ENCODE measurements at regions not wholly inside any gene's neighbourhood (a gene's known extent, or its start where the extent isn't known, plus 50 kb on each side); places are given as distances from the start of the nearest gene placed in this dataset.
"Not testable (repeated sequence)": the region's sequence is repeated elsewhere in the genome, so short reads cannot be mapped to it uniquely, and the experiment has no call there.

DNA sequence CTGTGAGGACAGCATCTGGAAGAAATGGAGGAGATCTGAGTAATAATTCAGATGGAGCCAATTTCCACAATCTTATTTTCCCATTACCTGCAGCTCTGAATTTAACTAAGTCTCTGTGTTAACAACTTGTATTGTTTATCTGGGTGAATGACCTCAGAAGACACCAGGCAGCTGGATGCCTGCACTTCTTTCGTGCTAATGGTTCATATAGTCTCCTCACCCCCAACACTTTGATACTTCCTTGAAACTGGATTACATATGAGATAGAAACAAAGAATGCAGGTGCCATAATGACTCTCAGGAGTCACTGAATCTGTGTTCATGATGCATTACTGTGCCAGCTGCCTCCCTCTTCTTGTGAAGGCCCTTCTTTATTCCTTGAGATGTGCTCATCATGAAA is 125.6 kb upstream of the VPREB1 start:
- no peak overlapping the region for H3K4me3 ChIP-seq
- no peak overlapping the region for H3K27ac ChIP-seq
- intact Hi-C loops (cut with DNase I): no loop called here
- DNase-seq (no peak), ATAC-seq (no peak)
- H3K9me3 ChIP-seq: no peaks in the 10 kb centered on the region
- H3K27me3 ChIP-seq: no peaks in the 10 kb centered on the region
- H3K36me3 ChIP-seq: no peaks in the 10 kb centered on the region
- no peak for TF ChIP-seq POLR2A (IDR thresholded peaks at IDR 0.05)
- TF ChIP-seq, protein P1, sequence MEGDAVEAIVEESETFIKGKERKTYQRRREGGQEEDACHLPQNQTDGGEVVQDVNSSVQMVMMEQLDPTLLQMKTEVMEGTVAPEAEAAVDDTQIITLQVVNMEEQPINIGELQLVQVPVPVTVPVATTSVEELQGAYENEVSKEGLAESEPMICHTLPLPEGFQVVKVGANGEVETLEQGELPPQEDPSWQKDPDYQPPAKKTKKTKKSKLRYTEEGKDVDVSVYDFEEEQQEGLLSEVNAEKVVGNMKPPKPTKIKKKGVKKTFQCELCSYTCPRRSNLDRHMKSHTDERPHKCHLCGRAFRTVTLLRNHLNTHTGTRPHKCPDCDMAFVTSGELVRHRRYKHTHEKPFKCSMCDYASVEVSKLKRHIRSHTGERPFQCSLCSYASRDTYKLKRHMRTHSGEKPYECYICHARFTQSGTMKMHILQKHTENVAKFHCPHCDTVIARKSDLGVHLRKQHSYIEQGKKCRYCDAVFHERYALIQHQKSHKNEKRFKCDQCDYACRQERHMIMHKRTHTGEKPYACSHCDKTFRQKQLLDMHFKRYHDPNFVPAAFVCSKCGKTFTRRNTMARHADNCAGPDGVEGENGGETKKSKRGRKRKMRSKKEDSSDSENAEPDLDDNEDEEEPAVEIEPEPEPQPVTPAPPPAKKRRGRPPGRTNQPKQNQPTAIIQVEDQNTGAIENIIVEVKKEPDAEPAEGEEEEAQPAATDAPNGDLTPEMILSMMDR (IDR thresholded peaks at IDR 0.05): no peak
- WGBS (ENCODE audit: insufficient coverage, low coverage, low lambda C conversion rate, missing lambda C conversion rate): 77% methylated on average over 1 of the region's 1 CpG
- H3K4me1 ChIP-seq: no peaks in the 10 kb centered on the region

DNA sequence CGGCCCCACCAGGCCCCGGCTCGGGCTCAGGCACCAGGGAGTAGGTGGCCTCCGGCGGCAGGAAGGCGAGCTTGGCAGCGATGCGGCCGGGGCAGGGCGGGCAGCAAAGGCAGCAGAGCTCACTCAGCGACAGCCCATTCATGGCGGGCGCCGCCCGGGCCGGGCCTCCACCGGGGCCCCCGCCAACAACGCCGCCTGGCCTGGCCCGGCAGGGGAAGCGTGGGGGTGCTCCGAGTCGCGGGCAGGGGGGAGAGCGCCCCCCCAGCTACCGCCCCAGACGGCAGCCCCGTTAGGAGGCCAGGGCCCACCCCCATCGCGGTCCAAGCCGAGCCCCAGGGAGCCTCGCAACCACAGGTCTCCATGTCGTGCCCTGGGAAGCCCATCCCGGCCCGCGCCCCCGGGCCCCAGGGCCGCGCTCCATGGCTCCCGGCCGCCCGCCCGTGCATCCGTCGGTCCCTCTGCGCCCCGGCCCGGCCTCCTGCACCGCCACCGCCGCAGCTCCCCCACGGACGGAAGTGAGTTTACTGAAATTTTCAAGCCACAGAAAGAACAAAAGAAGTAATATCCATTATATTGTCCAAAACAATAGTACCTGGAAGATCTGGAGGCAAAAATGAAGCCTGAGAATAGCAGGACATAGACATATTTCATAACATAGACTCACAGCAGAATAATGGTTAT is 126.6 kb upstream of the VPREB1 start:
- H3K9me3 ChIP-seq; H3K27me3 ChIP-seq; H3K4me1 ChIP-seq; H3K4me3 ChIP-seq; H3K27ac ChIP-seq; H3K36me3 ChIP-seq; DNase-seq; ATAC-seq; intact Hi-C loops (cut with DNase I): not testable (repeated sequence)
- WGBS (ENCODE audit: insufficient coverage, low coverage, low lambda C conversion rate, missing lambda C conversion rate): 31% methylated on average over 16 of the region's 54 CpGs

DNA sequence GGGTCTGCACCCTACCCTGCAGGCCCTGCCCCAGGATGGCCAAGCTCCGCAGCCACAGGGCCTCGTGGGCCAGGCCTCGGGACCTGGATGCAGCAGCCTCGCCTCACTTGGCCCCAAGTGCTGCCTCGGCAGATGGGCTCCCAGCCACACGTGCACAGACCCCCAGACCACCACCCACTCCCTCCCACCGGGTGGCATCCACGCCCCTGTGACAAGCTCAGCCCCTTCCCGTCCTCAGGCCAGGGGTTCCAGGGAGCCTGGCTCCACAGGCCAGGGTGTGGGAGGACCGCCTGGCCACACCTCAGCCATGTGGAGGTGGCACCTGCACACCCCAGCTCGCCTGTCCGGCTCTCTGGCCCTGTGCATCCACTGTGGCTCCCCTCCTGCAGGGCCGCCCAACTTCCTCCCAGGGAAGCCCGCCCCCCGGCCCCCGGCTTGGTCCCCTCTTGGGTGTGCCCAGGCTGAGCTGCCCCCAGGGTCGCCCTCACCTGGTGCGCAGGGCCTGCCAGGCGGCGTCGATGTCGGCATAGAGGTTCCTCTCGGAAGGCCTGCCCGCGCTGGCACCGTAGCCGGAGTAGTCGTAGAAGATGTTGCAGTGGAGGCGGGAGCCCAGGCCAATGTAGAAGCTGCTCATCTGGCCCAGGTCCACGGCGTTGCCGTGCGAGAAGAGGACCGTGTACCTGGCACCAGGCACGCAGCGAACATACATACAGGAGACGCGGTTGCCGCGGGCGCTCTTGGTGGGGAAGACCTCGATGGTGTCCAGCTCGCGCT is 127.4 kb upstream of the VPREB1 start:
- H3K9me3 ChIP-seq; H3K4me1 ChIP-seq; H3K36me3 ChIP-seq; ATAC-seq; H3K4me3 ChIP-seq; DNase-seq; H3K27me3 ChIP-seq; H3K27ac ChIP-seq; intact Hi-C loops (cut with DNase I): not testable (repeated sequence)
- WGBS (ENCODE audit: insufficient coverage, low coverage, low lambda C conversion rate, missing lambda C conversion rate): 100% methylated on average over 3 of the region's 44 CpGs

DNA sequence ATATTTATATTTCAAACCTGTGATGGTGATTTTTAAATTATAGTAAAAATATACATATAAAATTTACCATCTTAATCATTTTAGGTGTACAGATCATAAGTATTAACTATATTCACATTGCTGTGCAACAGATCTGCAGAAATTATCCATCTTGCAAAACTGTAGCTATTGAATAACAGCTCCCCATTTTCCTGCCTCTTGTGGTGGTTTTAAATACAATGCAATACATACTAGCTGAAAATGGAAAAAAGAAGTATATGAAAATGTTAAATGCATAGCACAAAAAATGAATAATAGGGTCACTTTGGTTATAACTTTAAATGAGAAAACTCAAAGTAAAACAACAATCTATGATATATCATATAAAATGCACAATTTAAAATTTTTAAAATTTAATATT is 130.9 kb upstream of the VPREB1 start:
- no peaks in the 10 kb centered on the region for H3K4me1 ChIP-seq
- DNase-seq (no peak), ATAC-seq (no peak)
- no peaks in the 10 kb centered on the region for H3K27me3 ChIP-seq
- intact Hi-C loops (cut with DNase I): no loop called here
- no peak for TF ChIP-seq POLR2A (IDR thresholded peaks at IDR 0.05)
- H3K4me3 ChIP-seq: no peak overlapping the region
- no peaks in the 10 kb centered on the region for H3K9me3 ChIP-seq
- H3K27ac ChIP-seq: no peak overlapping the region
- H3K36me3 ChIP-seq: no peaks in the 10 kb centered on the region

DNA sequence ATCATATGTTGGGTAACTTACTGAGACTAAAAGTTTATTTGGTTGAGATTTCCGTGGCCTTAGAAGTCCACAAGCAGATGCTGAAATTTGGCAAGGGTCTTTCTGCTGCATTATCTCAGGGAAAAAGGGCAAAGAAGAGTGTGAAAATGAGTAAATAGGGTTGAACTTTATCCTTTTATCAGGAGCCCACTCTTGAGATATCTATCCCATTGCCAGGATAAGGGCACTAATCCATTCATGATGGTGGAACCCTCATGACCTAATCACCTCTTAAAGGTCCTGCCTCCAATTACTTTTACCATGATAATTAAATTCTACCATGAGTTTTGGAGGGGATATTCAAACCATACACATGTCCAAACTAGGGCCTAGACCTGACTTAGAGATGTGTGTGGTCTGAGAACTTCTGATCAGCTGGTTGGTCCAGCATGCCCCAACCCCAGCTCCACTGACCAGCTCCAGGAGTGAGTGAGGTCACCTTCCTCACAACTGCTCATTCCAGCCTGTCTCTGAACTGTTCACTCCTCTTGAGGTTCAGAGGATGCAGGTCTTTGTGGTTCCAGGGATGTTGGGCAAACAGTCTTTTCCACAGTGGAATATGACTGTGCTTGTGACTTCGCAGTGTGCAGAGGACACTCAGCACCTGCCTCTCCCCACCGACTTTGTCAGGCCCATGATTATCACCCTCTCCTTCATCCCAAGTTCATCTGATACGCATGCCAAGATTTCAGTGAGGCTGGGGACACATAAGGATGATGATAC is 130.1 kb upstream of the TOP3B start:
- Histone ChIP-seq H3K4me1 (no peaks in the 10 kb centered on the region), H3K9me3 (no peaks in the 10 kb centered on the region), H3K27me3 (no peaks in the 10 kb centered on the region), H3K36me3 (no peaks in the 10 kb centered on the region), H3K27ac (no peak overlapping the region), H3K4me3 (no peak overlapping the region)
- intact Hi-C loops (cut with DNase I): no loop called here
- WGBS (ENCODE audit: insufficient coverage, low coverage, low lambda C conversion rate, missing lambda C conversion rate): 63% methylated on average over 1 of the region's 4 CpGs
- DNase-seq (no peak), ATAC-seq (no peak)
- no peak for TF ChIP-seq POLR2A (IDR thresholded peaks at IDR 0.05)
- TF ChIP-seq, protein P1 (IDR thresholded peaks at IDR 0.05): no peak

DNA sequence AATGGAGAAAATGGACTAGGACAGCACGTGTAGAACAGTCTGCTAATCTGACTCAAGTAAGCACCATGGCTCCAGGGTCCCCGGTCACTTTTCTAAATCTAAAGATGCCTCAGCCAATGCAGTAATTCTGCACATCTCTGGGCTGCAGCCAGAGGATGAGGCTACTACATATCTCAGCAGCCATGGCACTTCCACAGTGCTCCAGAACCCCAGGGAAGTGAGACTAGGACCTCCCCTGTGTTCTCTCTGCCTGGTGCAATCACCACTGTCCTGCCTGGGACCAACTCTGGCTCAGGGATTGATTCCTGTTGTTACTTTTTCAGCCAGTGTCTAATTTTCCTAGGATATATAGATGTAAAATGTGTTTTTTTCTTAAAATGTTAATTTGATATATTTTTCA is 129.4 kb upstream of the TOP3B start:
- H3K4me3 ChIP-seq: no peak overlapping the region
- H3K36me3 ChIP-seq: no peaks in the 10 kb centered on the region
- intact Hi-C loops (cut with DNase I): no loop called here
- ATAC-seq: no peak
- no peaks in the 10 kb centered on the region for H3K4me1 ChIP-seq
- 80% methylated on average over 2 of the region's 2 CpGs for WGBS (ENCODE audit: insufficient coverage, low coverage, low lambda C conversion rate, missing lambda C conversion rate)
- DNase-seq: no peak
- H3K27ac ChIP-seq: no peak overlapping the region
- no peak for TF ChIP-seq POLR2A (IDR thresholded peaks at IDR 0.05)
- TF ChIP-seq, protein P1 (IDR thresholded peaks at IDR 0.05): no peak
- H3K9me3 ChIP-seq: no peaks in the 10 kb centered on the region
- no peaks in the 10 kb centered on the region for H3K27me3 ChIP-seq

Measured in right lobe of liver (tissue), 6 donors.